ENCODE measurements at regions not wholly inside any gene's neighbourhood (a gene's known extent, or its start where the extent isn't known, plus 50 kb on each side); places are given as distances from the start of the nearest gene placed in this dataset.

DNA sequence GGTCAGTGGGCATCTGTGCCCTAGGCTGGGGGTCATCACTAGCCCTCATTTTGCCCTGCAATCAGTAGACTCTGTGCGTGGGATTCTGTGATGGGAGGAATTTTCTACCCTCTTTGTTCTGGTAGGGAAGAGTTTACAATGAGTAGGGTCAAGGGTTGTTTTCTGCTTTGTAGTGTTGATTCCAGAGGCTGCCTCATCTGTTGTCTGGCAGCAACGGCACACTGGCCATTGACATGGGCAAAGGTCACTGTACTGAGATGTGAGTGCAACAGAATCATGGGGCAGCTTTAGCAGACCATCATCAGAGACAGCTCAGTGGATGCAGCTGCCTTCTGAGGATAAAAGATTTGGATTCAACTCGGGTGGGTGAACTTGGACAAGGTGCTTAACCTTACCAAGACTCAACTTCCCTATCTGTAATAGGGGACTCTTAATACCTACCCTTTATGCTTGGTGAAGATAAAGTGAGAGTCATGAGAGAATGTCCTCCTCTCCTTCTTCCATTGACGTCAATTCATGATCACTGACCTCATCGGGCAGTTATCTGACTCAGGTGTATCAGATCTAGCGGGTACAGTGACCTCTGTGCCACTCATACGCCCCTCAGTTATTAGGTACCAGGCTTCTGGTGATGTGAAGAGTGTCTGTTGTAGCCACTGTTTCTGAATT, 127.5 kb downstream of the RPLP1 start:
- ChIA-PET POLR2A (no interaction called here), CTCF (interaction anchor here (1.0 kb wide), 1 partner anchor 183 kb away, joined by 5 read pairs; no protein-coding TSS in a partner anchor)
- no peak overlapping the region for H3K27ac Mint-ChIP-seq
- TF ChIP-seq PRRX2 (CRISPR knock-in tag; IDR thresholded peaks at IDR 0.05) (no peak), ZNF219 (CRISPR knock-in tag; IDR thresholded peaks at IDR 0.05; ENCODE audit: borderline replicate concordance) (no peak), ZNF121 (CRISPR knock-in tag; IDR thresholded peaks at IDR 0.05) (no peak)
- TF ChIP-seq, protein P1, sequence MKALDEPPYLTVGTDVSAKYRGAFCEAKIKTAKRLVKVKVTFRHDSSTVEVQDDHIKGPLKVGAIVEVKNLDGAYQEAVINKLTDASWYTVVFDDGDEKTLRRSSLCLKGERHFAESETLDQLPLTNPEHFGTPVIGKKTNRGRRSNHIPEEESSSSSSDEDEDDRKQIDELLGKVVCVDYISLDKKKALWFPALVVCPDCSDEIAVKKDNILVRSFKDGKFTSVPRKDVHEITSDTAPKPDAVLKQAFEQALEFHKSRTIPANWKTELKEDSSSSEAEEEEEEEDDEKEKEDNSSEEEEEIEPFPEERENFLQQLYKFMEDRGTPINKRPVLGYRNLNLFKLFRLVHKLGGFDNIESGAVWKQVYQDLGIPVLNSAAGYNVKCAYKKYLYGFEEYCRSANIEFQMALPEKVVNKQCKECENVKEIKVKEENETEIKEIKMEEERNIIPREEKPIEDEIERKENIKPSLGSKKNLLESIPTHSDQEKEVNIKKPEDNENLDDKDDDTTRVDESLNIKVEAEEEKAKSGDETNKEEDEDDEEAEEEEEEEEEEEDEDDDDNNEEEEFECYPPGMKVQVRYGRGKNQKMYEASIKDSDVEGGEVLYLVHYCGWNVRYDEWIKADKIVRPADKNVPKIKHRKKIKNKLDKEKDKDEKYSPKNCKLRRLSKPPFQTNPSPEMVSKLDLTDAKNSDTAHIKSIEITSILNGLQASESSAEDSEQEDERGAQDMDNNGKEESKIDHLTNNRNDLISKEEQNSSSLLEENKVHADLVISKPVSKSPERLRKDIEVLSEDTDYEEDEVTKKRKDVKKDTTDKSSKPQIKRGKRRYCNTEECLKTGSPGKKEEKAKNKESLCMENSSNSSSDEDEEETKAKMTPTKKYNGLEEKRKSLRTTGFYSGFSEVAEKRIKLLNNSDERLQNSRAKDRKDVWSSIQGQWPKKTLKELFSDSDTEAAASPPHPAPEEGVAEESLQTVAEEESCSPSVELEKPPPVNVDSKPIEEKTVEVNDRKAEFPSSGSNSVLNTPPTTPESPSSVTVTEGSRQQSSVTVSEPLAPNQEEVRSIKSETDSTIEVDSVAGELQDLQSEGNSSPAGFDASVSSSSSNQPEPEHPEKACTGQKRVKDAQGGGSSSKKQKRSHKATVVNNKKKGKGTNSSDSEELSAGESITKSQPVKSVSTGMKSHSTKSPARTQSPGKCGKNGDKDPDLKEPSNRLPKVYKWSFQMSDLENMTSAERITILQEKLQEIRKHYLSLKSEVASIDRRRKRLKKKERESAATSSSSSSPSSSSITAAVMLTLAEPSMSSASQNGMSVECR (CRISPR knock-in tag; IDR thresholded peaks at IDR 0.05; ENCODE audit: borderline replicate concordance) = no peak
- ATAC-seq (no peak), DNase-seq (ENCODE audit: low spot score) (no peak)
- H3K4me1 Mint-ChIP-seq = peaks cover 8% of the 10 kb centered on the region
- H3K9me3 Mint-ChIP-seq = peaks cover 8% of the 10 kb centered on the region
- no peaks in the 10 kb centered on the region for H3K27me3 Mint-ChIP-seq (ENCODE audit: low read depth)
- H3K4me3 Mint-ChIP-seq = no peak overlapping the region
- H3K36me3 Mint-ChIP-seq = peaks cover 2% of the 10 kb centered on the region

DNA sequence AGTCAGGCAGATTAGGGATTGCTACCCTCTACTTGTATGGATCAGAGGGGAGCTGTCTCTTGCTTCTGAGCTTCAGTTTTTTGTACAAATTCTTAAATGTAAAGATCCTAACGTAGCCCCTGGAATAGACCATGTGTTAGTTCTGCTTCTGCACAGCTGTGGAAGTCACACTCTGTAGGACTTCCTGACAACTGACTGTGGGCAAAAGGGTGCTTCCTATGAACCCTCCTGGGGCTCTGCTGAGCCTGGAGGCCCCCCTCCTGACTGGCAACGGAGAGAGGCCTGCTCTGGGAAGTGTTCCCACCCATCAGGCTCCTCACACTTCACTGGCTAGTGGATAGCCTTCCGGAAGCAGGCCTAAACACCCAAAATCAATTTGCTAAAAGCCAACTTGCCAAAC, 131.0 kb downstream of the RPLP1 start:
- ChIA-PET CTCF (interaction anchor here (0.6 kb wide), 1 partner anchor 308 kb away, joined by 3 read pairs; no protein-coding TSS in a partner anchor), POLR2A (no interaction called here)
- no peak overlapping the region for H3K27ac Mint-ChIP-seq
- TF ChIP-seq, protein P2, sequence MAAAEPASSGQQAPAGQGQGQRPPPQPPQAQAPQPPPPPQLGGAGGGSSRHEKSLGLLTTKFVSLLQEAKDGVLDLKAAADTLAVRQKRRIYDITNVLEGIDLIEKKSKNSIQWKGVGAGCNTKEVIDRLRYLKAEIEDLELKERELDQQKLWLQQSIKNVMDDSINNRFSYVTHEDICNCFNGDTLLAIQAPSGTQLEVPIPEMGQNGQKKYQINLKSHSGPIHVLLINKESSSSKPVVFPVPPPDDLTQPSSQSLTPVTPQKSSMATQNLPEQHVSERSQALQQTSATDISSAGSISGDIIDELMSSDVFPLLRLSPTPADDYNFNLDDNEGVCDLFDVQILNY (CRISPR knock-in tag; IDR thresholded peaks at IDR 0.05) = no peak
- no peak for TF ChIP-seq ZNF232 (CRISPR knock-in tag; IDR thresholded peaks at IDR 0.05)
- TF ChIP-seq, protein P1 (CRISPR knock-in tag; IDR thresholded peaks at IDR 0.05; ENCODE audit: borderline replicate concordance) = no peak
- H3K36me3 Mint-ChIP-seq = peaks cover 2% of the 10 kb centered on the region
- H3K9me3 Mint-ChIP-seq = peaks cover 8% of the 10 kb centered on the region
- peaks cover 8% of the 10 kb centered on the region for H3K4me1 Mint-ChIP-seq
- H3K4me3 Mint-ChIP-seq = no peak overlapping the region
- ATAC-seq (no peak), DNase-seq (ENCODE audit: low spot score) (no peak)
- H3K27me3 Mint-ChIP-seq (ENCODE audit: low read depth) = no peaks in the 10 kb centered on the region

DNA sequence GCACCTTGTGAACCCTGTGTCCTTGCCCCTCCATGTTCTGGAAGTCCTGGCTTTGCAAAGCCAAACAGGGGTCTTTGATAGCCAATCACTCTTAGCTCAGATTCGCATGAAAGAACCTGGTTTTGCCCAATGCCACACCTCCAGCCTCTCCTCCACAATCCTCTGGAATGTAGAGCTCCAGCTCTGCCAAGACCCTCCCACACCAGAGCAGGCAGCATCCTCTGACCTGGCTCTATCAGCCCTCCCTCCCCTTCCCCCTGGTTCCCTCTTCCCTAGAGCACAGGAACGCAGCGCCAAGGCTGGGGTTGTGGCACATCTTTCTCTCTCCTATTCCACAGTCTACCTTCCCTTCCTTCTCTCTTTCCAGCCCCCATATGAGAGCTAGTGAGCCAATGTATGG, 133.3 kb downstream of the RPLP1 start:
- ATAC-seq = peak; percentile 61
- Mint-ChIP-seq H3K27ac (no peak overlapping the region), H3K27me3 (ENCODE audit: low read depth) (peaks cover 3% of the 10 kb centered on the region; the same call in 1 of the 2 replicates), H3K4me1 (peaks cover 3% of the 10 kb centered on the region), H3K36me3 (peaks cover 2% of the 10 kb centered on the region), H3K9me3 (peaks cover 8% of the 10 kb centered on the region), H3K4me3 (no peak overlapping the region)
- CTCF ChIA-PET = interaction anchor here (1.6 to 1.8 kb wide), 2 partner anchors 9 to 108 kb away, joined by 5 to 7 read pairs; no protein-coding TSS in a partner anchor
- no peak for DNase-seq (ENCODE audit: low spot score)
- POLR2A ChIA-PET = no interaction called here
- no peak for TF ChIP-seq ZNF219 (CRISPR knock-in tag; IDR thresholded peaks at IDR 0.05; ENCODE audit: borderline replicate concordance)
- no peak for TF ChIP-seq NFYB (CRISPR knock-in tag; conservative IDR thresholded peaks at IDR 0.05; ENCODE audit: low read depth)
- TF ChIP-seq PRRX2 (CRISPR knock-in tag; IDR thresholded peaks at IDR 0.05) = no peak
- TF ChIP-seq, protein P3, sequence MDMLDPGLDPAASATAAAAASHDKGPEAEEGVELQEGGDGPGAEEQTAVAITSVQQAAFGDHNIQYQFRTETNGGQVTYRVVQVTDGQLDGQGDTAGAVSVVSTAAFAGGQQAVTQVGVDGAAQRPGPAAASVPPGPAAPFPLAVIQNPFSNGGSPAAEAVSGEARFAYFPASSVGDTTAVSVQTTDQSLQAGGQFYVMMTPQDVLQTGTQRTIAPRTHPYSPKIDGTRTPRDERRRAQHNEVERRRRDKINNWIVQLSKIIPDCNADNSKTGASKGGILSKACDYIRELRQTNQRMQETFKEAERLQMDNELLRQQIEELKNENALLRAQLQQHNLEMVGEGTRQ (CRISPR knock-in tag; IDR thresholded peaks at IDR 0.05) = no peak
- TF ChIP-seq ZNF317 (CRISPR knock-in tag; IDR thresholded peaks at IDR 0.05; ENCODE audit: borderline replicate concordance, low read depth) = no peak
- no peak for TF ChIP-seq CREM (CRISPR knock-in tag; IDR thresholded peaks at IDR 0.05)
- no peak for TF ChIP-seq ZNF138 (CRISPR knock-in tag; conservative IDR thresholded peaks at IDR 0.05)
- TF ChIP-seq CBFB (CRISPR knock-in tag; IDR thresholded peaks at IDR 0.05; ENCODE audit: low read depth) = no peak
- TF ChIP-seq, protein P4, sequence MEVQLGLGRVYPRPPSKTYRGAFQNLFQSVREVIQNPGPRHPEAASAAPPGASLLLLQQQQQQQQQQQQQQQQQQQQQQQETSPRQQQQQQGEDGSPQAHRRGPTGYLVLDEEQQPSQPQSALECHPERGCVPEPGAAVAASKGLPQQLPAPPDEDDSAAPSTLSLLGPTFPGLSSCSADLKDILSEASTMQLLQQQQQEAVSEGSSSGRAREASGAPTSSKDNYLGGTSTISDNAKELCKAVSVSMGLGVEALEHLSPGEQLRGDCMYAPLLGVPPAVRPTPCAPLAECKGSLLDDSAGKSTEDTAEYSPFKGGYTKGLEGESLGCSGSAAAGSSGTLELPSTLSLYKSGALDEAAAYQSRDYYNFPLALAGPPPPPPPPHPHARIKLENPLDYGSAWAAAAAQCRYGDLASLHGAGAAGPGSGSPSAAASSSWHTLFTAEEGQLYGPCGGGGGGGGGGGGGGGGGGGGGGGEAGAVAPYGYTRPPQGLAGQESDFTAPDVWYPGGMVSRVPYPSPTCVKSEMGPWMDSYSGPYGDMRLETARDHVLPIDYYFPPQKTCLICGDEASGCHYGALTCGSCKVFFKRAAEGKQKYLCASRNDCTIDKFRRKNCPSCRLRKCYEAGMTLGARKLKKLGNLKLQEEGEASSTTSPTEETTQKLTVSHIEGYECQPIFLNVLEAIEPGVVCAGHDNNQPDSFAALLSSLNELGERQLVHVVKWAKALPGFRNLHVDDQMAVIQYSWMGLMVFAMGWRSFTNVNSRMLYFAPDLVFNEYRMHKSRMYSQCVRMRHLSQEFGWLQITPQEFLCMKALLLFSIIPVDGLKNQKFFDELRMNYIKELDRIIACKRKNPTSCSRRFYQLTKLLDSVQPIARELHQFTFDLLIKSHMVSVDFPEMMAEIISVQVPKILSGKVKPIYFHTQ (CRISPR knock-in tag; IDR thresholded peaks at IDR 0.05) = no peak
- TF ChIP-seq MXD4 (CRISPR knock-in tag; IDR thresholded peaks at IDR 0.05; ENCODE audit: borderline replicate concordance) = no peak
- no peak for TF ChIP-seq JUN (CRISPR knock-in tag; IDR thresholded peaks at IDR 0.05)
- TF ChIP-seq CREB1 (CRISPR knock-in tag; IDR thresholded peaks at IDR 0.05) = no peak
- no peak for TF ChIP-seq FOXK1 (CRISPR knock-in tag; IDR thresholded peaks at IDR 0.05)
- TF ChIP-seq NR2C2 (CRISPR knock-in tag; IDR thresholded peaks at IDR 0.05) = no peak

Data from WTC11 (cell line).